Smooth muscle cell (in vitro differentiated cells): ENCODE measurements at regions not wholly inside any gene's neighbourhood (a gene's known extent, or its start where the extent isn't known, plus 50 kb on each side); places are given as distances from the start of the nearest gene placed in this dataset.

ENCODE experiments used
- DNase-seq: peaks from one replicate; lab custom pipeline; 2025; ENCODE audit not compliant: unreplicated experiment; lab: John Stamatoyannopoulos, UW
- H2AFZ ChIP-seq: fragments of 200-600 bp; sonication (generic); 2 replicates; pipeline ENCODE4 v1.6.0; 2016; ENCODE audit warnings: antibody characterized with exemption, low read depth, mild to moderate bottlenecking
- H3F3A ChIP-seq: fragments of 200-600 bp; sonication (generic); 2 replicates; pipeline ENCODE4 v1.6.0; 2017; ENCODE audit warnings: antibody characterized with exemption, low read depth
- H3K27ac ChIP-seq: fragments of 200-600 bp; sonication (generic); 2 replicates; pipeline ENCODE4 v1.5.1; 2016; ENCODE audit warnings: low read depth, mild to moderate bottlenecking
- H3K27me3 ChIP-seq: fragments of 200-600 bp; sonication (generic); 2 replicates; pipeline ENCODE4 v1.6.1; 2016; ENCODE audit warnings: low read depth, mild to moderate bottlenecking
- H3K36me3 ChIP-seq: fragments of 200-600 bp; sonication (generic); 2 replicates; pipeline ENCODE4 v1.5.1; 2016; ENCODE audit warnings: low read depth
- H3K4me1 ChIP-seq: fragments of 200-600 bp; sonication (generic); 2 replicates; pipeline ENCODE4 v1.5.1; 2016; ENCODE audit warnings: low read depth
- H3K4me2 ChIP-seq: fragments of 200-600 bp; sonication (generic); 2 replicates; pipeline ENCODE4 v1.6.0; 2016; ENCODE audit warnings: mild to moderate bottlenecking
- H3K4me3 ChIP-seq: fragments of 200-600 bp; sonication (generic); 2 replicates; pipeline ENCODE4 v1.5.1; 2016; ENCODE audit warnings: mild to moderate bottlenecking
- H3K79me2 ChIP-seq: fragments of 200-600 bp; sonication (generic); 2 replicates; pipeline ENCODE4 v1.6.0; 2016; ENCODE audit warnings: low read depth, mild to moderate bottlenecking
- H3K9ac ChIP-seq: fragments of 200-600 bp; sonication (generic); 2 replicates; pipeline ENCODE4 v1.6.0; 2016; ENCODE audit warnings: low read depth
- H3K9me3 ChIP-seq: fragments of 200-600 bp; sonication (generic); replicated peaks from 2 replicates; pipeline ENCODE4 v1.5.1; 2016; ENCODE audit warnings: low read depth
- H4K20me1 ChIP-seq: fragments of 200-600 bp; sonication (generic); 2 replicates; pipeline ENCODE4 v1.6.0; 2016; ENCODE audit warnings: low read depth
- CTCF ChIP-seq: fragments of 200-600 bp; sonication (generic); IDR thresholded peaks from 2 replicates; pipeline ENCODE4 v1.5.1; 2017; ENCODE audit warnings: borderline replicate concordance, mild to moderate bottlenecking, antibody characterized with exemption; ENCODE audit not compliant: insufficient read depth, poor library complexity, severe bottlenecking
- WGBS: methylation state at CpG from one replicate; pipeline ENCODE4 v1.1.7; 2016; ENCODE audit warnings: low lambda C conversion rate; 5-methylcytosine and 5-hydroxymethylcytosine counted together

GRCh38 chr5:111597491-111597890, 85.2 kb upstream of the STARD4 start:
- Histone ChIP-seq H3K4me1 (no peaks in the 10 kb centered on the region), H3K4me3 (no peak overlapping the region), H3K9ac (no peak overlapping the region), H3K9me3 (no peaks in the 10 kb centered on the region), H3F3A (no peaks in the 10 kb centered on the region), H2AFZ (no peak overlapping the region), H3K36me3 (no peaks in the 10 kb centered on the region), H3K27ac (no peak overlapping the region), H3K4me2 (no peak overlapping the region), H3K79me2 (no peaks in the 10 kb centered on the region), H4K20me1 (no peaks in the 10 kb centered on the region), H3K27me3 (peaks cover 9% of the 10 kb centered on the region)
- 98% methylated on average over 2 of the region's 2 CpGs for WGBS
- DNase-seq = no peak
- no peak for TF ChIP-seq CTCF

GRCh38 chr5:111596705-111597104, 84.4 kb upstream of the STARD4 start:
- Histone ChIP-seq H2AFZ (no peak overlapping the region), H3K27ac (no peak overlapping the region), H3K9me3 (no peaks in the 10 kb centered on the region), H4K20me1 (no peaks in the 10 kb centered on the region), H3K79me2 (no peaks in the 10 kb centered on the region), H3F3A (no peaks in the 10 kb centered on the region), H3K4me3 (no peak overlapping the region), H3K36me3 (no peaks in the 10 kb centered on the region), H3K27me3 (peaks cover 6% of the 10 kb centered on the region), H3K4me1 (no peaks in the 10 kb centered on the region), H3K9ac (no peak overlapping the region), H3K4me2 (no peak overlapping the region)
- no peak for DNase-seq
- 94% methylated on average over 5 of the region's 5 CpGs for WGBS
- TF ChIP-seq CTCF = no peak

DNA sequence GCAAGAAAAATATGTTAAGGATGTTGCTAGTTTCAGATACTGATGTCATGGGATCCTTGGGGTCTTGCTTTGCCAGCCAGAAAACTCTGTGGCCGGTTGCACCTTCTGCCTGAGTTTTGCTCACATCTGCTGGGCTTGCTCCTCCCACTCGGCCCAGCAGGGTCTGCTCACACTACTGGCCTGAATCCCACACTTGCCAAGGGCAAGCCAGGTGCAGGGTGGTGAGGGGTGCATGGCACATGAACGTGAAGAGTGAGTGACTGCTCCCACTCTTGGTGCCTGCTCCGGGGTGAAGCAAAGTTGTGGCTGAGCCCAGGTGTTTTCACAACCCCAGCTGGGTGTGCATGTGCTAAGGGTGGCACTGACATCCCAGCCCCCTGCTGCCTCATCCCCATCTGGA, 83.1 kb upstream of the STARD4 start:
- 67% methylated on average over 4 of the region's 4 CpGs for WGBS
- no peak for TF ChIP-seq CTCF
- H3K4me3 ChIP-seq = no peak overlapping the region
- H3K9ac ChIP-seq = no peak overlapping the region
- no peak for DNase-seq
- no peaks in the 10 kb centered on the region for H4K20me1 ChIP-seq
- H3K79me2 ChIP-seq = no peaks in the 10 kb centered on the region
- H3K4me2 ChIP-seq = no peak overlapping the region
- H2AFZ ChIP-seq = no peak overlapping the region
- H3K36me3 ChIP-seq = no peaks in the 10 kb centered on the region
- no peaks in the 10 kb centered on the region for H3K9me3 ChIP-seq
- H3K4me1 ChIP-seq = no peaks in the 10 kb centered on the region
- H3K27ac ChIP-seq = no peak overlapping the region
- no peaks in the 10 kb centered on the region for H3F3A ChIP-seq
- peaks cover 6% of the 10 kb centered on the region for H3K27me3 ChIP-seq

- H3K4me1 ChIP-seq = peaks cover 3% of the 10 kb centered on the region
- 96% methylated on average over 1 of the region's 1 CpG for WGBS
- no peak overlapping the region for H3K4me2 ChIP-seq
- H3K9ac ChIP-seq = no peak overlapping the region
- H3K27me3 ChIP-seq = no peaks in the 10 kb centered on the region
- no peaks in the 10 kb centered on the region for H3K79me2 ChIP-seq
- no peaks in the 10 kb centered on the region for H4K20me1 ChIP-seq
- H2AFZ ChIP-seq = no peak overlapping the region
- H3K4me3 ChIP-seq = no peak overlapping the region
- no peaks in the 10 kb centered on the region for H3K36me3 ChIP-seq
- TF ChIP-seq CTCF = no peak
- no peaks in the 10 kb centered on the region for H3F3A ChIP-seq
- no peak overlapping the region for H3K27ac ChIP-seq
- H3K9me3 ChIP-seq = no peaks in the 10 kb centered on the region
- no peak for DNase-seq
These were observed 77.0 kb upstream of the STARD4 start for GRCh38 chr5:111589316-111589715.
